ENCODE measurements at regions not wholly inside any gene's neighbourhood (a gene's known extent, or its start where the extent isn't known, plus 50 kb on each side); places are given as distances from the start of the nearest gene placed in this dataset.

DNA sequence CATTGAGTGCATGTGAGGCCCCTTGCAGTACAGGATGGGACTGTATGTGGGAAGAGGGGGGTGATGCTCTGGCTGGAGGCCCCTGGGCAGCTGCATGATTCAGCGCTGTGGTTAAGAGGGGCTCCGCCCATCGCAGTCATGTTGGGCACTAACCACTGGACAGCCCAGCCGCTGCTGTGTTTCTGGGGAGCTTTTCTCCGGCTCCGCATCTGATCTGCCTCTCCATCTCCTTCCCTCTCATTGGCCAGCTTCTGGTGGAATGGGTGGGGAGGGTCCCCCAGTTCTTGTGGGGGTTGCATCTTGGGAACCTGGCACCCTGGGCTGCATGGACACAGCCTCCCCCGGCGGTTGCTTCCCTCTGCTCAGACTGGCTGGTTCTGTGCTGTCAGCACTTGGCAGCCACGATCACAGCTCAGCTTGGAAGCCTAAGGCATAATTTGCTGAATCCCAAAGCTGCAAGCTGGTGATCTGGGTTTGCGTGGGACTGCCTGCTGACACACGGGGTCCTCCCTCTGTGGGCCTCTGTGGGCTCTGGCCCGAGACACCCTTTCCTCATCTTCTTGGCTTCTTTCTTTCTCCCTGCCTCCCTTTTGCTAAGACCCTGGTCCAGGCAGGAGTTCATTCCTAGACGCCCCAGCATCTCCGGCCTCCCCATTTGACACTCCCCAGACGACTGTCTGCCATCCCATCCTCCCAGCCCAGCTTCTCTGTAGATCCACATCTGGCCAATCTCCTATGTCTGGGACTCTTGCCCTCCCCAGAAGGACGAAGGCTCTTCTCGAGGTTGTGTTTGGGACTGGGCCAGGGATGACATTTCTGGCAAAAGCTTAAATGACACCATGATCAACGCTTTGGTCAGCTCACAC lies 168.3 kb downstream of the SEC14L1 start:
- Mint-ChIP-seq H3K27ac (no peak overlapping the region), H3K27me3 (peaks cover 4% of the 10 kb centered on the region), H3K4me1 (peaks cover 29% of the 10 kb centered on the region), H3K36me3 (ENCODE audit: low read depth) (no peaks in the 10 kb centered on the region), H3K4me3 (no peak overlapping the region), H3K9me3 (no peaks in the 10 kb centered on the region)
- no peak for TF ChIP-seq CTCF (IDR thresholded peaks at IDR 0.05)
- intact Hi-C loops (cut with micrococcal nuclease), result no loop called here
- ChIA-PET CTCF (no interaction called here), POLR2A (no interaction called here)
- DNase-seq, result no peak
- no peak for ATAC-seq (ENCODE audit: low read depth)

DNA sequence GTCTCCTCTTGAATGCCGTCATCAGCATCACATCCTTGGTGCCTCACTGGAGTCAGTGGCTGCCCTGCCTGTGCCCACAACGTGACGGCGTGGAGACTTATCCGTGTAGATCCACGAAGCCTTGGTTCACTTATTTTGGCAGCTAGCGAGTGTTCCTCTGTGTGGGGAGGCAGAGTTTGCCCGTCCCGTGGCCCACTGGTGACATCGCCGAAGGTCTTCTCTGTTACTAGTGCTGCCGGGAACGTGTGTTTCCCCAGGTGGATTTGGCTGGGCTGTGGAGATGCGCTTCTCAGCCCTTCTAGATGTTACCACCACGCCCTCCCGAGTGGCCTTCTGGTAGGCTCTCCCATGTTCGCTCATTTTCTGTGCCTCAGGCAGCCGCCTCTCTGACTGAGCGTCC lies 169.6 kb downstream of the SEC14L1 start:
- no peak for ATAC-seq (ENCODE audit: low read depth)
- peaks cover 4% of the 10 kb centered on the region for H3K27me3 Mint-ChIP-seq
- no peak for TF ChIP-seq CTCF (IDR thresholded peaks at IDR 0.05)

GRCh38 chr17:77311371-77311981 lies 170.7 kb downstream of the SEC14L1 start:
- ATAC-seq (ENCODE audit: low read depth) (peak; percentile 68), DNase-seq (no peak)
- H3K27ac Mint-ChIP-seq, result peak overlapping the region; percentile 12
- H3K36me3 Mint-ChIP-seq (ENCODE audit: low read depth), result no peaks in the 10 kb centered on the region
- intact Hi-C loops (cut with micrococcal nuclease), result no loop called here
- peak overlapping the region; percentile 32 for H3K4me3 Mint-ChIP-seq
- peaks cover 33% of the 10 kb centered on the region for H3K4me1 Mint-ChIP-seq
- H3K9me3 Mint-ChIP-seq, result no peaks in the 10 kb centered on the region
- ChIA-PET CTCF (no interaction called here), POLR2A (interaction anchor here (0.6 to 2.8 kb wide), 3 partner anchors 11 to 313 kb away, joined by 4 to 16 read pairs (median 7); no protein-coding TSS in a partner anchor)
- H3K27me3 Mint-ChIP-seq, result peaks cover 4% of the 10 kb centered on the region
- TF ChIP-seq CTCF (IDR thresholded peaks at IDR 0.05), result no peak

More for the DNA sequence above, 169.6 kb downstream of the SEC14L1 start:
- intact Hi-C loops (cut with micrococcal nuclease), result no loop called here
- H3K36me3 Mint-ChIP-seq (ENCODE audit: low read depth), result no peaks in the 10 kb centered on the region
- H3K27ac Mint-ChIP-seq, result peak overlapping the region; percentile 1
- peaks cover 26% of the 10 kb centered on the region for H3K4me1 Mint-ChIP-seq
- no peaks in the 10 kb centered on the region for H3K9me3 Mint-ChIP-seq
- no peak for DNase-seq
- ChIA-PET POLR2A (no interaction called here), CTCF (no interaction called here)
- no peak overlapping the region for H3K4me3 Mint-ChIP-seq

DNA sequence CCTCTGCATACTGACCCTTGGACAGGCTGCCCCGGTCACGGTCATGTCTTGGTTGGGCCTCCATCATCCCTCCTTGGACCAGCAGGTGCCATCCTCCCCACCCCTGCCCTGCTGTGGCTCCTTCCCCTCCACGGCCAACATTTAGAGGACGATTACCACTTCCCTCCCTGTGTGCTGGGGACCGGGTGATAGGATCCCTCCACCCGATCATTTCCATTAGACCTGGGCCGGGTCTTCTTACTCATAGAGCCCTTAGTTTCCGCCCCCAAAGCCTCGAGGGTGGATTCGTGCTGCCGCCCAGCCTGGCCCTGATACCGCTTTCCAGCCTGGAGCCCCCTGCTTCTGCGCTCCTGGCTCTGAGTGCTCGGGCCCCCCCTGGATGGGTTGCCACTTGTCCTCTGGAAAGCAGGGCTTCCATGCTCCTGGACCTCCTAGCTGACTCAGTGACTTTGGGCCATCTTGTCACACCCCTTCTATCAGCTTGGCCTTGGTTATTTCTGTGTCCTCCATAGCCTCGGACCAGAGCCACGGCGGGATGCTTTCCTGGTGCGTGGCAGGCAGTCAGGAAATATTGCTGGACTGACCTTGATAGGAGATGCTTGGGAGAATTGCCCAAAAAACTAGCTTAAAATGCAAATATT lies 171.4 kb downstream of the SEC14L1 start:
- Mint-ChIP-seq H3K9me3 (no peaks in the 10 kb centered on the region), H3K27me3 (peaks cover 4% of the 10 kb centered on the region), H3K4me3 (no peak overlapping the region), H3K27ac (no peak overlapping the region), H3K4me1 (peaks cover 33% of the 10 kb centered on the region), H3K36me3 (ENCODE audit: low read depth) (no peaks in the 10 kb centered on the region)
- ATAC-seq (ENCODE audit: low read depth) (no peak), DNase-seq (no peak)
- CTCF ChIA-PET, result no interaction called here
- POLR2A ChIA-PET, result interaction anchor here (0.7 to 2.8 kb wide), 3 partner anchors 11 to 1000 kb away, joined by 3 to 16 read pairs (median 7); no protein-coding TSS in a partner anchor
- TF ChIP-seq CTCF (IDR thresholded peaks at IDR 0.05), result no peak
- intact Hi-C loops (cut with micrococcal nuclease), result no loop called here

Measured in activated B cell treated with CpG ODN at 0.5 μM for 24 hours (primary cell).